Body of pancreas (tissue), 4 donors: ENCODE measurements at regions not wholly inside any gene's neighbourhood (a gene's known extent, or its start where the extent isn't known, plus 50 kb on each side); places are given as distances from the start of the nearest gene placed in this dataset.

ENCODE experiments used
- ATAC-seq: fragments of 150-250 bp; one replicate; pipeline ENCODE4 v1.9.1; 2016
- DNase-seq, 4 donors: peaks; one replicate each; pipeline ENCODE4 v3.0.0-alpha.2; 2019
- H3K27ac ChIP-seq, 4 donors: fragments of 200-600 bp; sonication (generic); 1 replicate in 3 of 4; 2 replicates in 1 of 4; pipeline versions ENCODE4 v1.5.1 to v1.6.1; 2016 to 2019; ENCODE audit warnings: mild to moderate bottlenecking in 1 of 4, mixed read lengths in 1 of 4, moderate library complexity in 1 of 4
- H3K27me3 ChIP-seq, 2 donors: fragments of 200-600 bp; sonication (generic); one replicate each; pipeline ENCODE4 v1.6.0; 2016; ENCODE audit warnings: mild to moderate bottlenecking in 1 of 2
- H3K36me3 ChIP-seq, 2 donors: fragments of 200-600 bp; sonication (generic); replicated peaks in 1 of 2; 2 replicates each; pipeline ENCODE4 v1.5.1; 2016; ENCODE audit warnings: low read depth in 2 of 2; ENCODE audit not compliant: insufficient read depth in 1 of 2
- H3K4me1 ChIP-seq: fragments of 200-600 bp; sonication (generic); one replicate; pipeline ENCODE4 v1.6.0; 2016
- H3K4me3 ChIP-seq, 2 donors: fragments of 200-600 bp; sonication (generic); 1 replicate in 1 of 2; 2 replicates in 1 of 2; pipeline ENCODE4 v1.5.1; 2016 to 2019
- H3K9me3 ChIP-seq, 3 donors: fragments of 200-600 bp; sonication (generic); 1 replicate in 2 of 3; 2 replicates in 1 of 3; pipeline ENCODE4 v1.5.1; 2016
- POLR2A ChIP-seq, 3 donors: fragments of 450-650 bp; IDR thresholded peaks; one replicate each; pipeline ENCODE4 v1.6.1; 2016; ENCODE audit warnings: antibody characterized with exemption in 3 of 3, mild to moderate bottlenecking in 2 of 3
- WGBS, 2 donors: methylation state at CpG; one replicate each; pipeline ENCODE4 v1.1.5; 2017; 5-methylcytosine and 5-hydroxymethylcytosine counted together
- intact Hi-C: fragments of 100-400 bp; cut with DNase I; formaldehyde crosslinking; loops from one replicate; pipeline ENCODE4 v1.15.1; 2023
- TF ChIP-seq, protein P1 (sequence below), 7 experiments: fragments of 450-650 bp in 4 of 7; fragments of 200-600 bp in 3 of 7; sonication (generic) in 3 of 7; IDR thresholded peaks; one replicate each; pipeline ENCODE4 v1.5.1; 2016 to 2019; ENCODE audit warnings: antibody characterized with exemption in 7 of 7

DNA sequence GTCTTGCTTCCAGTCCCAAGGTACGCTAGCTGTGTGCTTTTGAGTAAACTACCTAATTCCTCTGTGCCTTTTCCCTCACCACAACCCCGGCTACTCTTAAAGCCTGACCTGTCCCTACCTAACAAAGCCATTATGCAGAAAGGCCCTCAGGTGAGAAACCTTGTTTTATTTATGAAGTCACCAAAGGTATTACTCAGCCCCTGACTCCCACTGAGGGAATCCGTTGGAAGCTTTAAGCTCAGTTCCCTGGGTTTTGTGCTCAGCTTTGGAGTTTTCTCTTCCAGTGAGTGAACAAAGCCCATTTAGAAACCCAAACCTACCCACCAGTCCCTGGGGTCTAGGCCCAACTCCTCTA lies 90.9 kb downstream of the APIP start:
- no peak overlapping the region for H3K4me3 ChIP-seq
- WGBS, 2 donors, result 52 to 53% methylated on average over 3 of the region's 3 CpGs
- DNase-seq (no peak), ATAC-seq (peak; percentile 5)
- TF ChIP-seq, protein P1, sequence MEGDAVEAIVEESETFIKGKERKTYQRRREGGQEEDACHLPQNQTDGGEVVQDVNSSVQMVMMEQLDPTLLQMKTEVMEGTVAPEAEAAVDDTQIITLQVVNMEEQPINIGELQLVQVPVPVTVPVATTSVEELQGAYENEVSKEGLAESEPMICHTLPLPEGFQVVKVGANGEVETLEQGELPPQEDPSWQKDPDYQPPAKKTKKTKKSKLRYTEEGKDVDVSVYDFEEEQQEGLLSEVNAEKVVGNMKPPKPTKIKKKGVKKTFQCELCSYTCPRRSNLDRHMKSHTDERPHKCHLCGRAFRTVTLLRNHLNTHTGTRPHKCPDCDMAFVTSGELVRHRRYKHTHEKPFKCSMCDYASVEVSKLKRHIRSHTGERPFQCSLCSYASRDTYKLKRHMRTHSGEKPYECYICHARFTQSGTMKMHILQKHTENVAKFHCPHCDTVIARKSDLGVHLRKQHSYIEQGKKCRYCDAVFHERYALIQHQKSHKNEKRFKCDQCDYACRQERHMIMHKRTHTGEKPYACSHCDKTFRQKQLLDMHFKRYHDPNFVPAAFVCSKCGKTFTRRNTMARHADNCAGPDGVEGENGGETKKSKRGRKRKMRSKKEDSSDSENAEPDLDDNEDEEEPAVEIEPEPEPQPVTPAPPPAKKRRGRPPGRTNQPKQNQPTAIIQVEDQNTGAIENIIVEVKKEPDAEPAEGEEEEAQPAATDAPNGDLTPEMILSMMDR (IDR thresholded peaks at IDR 0.05), result no peak
- no peak for TF ChIP-seq POLR2A (IDR thresholded peaks at IDR 0.05)
- H3K9me3 ChIP-seq, result no peaks in the 10 kb centered on the region
- intact Hi-C loops, result no loop called here
- H3K27ac ChIP-seq, result peak overlapping the region; percentile 39 to 81 (median 74)
- no peaks in the 10 kb centered on the region for H3K36me3 ChIP-seq
- H3K4me1 ChIP-seq, result peaks cover 37% of the 10 kb centered on the region
- no peaks in the 10 kb centered on the region for H3K27me3 ChIP-seq

DNA sequence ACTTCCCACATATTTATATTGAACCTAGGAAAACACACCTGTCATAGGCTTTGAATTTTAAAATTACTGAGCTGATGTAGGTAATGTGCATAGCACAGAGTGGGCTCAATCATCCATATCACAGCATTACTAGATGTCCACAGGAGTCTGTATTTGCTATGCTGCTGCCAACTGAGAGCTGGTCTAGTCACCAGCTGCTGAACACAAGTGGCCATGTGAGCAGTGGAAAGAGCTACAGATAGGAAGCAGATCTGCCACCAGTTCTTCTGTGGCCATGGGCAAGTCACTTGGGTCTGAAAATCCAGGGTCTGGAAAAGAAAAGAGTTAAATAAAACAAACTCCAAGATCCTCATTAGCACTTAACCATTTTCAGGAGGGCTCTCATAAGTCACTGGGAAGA lies 91.8 kb downstream of the APIP start:
- DNase-seq, result no peak
- peaks cover 37% of the 10 kb centered on the region for H3K4me1 ChIP-seq
- no peaks in the 10 kb centered on the region for H3K9me3 ChIP-seq
- TF ChIP-seq, protein P1 (IDR thresholded peaks at IDR 0.05), result no peak
- TF ChIP-seq POLR2A (IDR thresholded peaks at IDR 0.05), result no peak
- peak overlapping the region in 3 of 4 donors; percentile 68 to 81 (median 79) for H3K27ac ChIP-seq
- no peaks in the 10 kb centered on the region for H3K36me3 ChIP-seq
- intact Hi-C loops, result no loop called here
- H3K4me3 ChIP-seq, result no peak overlapping the region
- ATAC-seq, result no peak
- H3K27me3 ChIP-seq, result no peaks in the 10 kb centered on the region

DNA sequence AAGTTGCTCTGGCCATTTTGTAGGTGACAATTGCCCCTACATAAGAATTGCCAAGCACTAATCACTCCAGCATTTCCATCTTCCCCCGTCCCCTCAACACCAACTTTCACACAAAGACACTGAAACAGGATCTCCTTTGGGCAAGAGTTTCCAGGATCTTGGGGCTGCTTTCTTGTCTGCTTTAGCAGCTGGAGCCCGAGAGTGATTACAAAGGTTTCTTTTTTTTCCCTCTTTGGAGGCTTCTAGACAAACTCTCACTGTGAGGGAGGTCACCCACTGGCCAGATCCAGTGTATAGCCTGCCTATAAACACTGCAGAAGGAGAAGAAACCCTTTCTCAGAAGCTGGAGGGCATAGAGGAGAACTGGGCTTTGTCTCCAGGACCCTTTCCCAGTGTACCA lies 92.5 kb downstream of the APIP start:
- H3K27ac ChIP-seq, result peak overlapping the region in 3 of 4 donors; percentile 32 to 79 (median 68)

DNA sequence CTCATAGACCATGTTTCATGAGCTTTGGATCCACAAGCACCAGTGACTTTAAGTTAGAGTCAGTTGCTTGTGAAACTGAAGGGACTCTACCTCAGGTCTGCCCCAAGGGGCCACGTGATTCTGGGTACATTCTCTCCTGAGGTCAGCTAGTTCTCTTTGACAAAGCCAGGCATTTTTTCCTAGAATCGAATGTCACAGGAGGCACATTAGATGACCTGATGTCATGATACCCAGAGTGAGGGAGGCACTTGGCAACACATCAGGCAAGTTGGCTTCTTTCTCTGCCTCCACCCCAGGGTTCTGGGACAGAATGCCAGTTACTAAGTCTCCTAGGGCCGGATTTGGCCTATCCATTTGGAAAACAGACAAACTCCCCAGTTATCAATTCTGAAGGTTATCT lies 93.0 kb downstream of the APIP start:
- no peak for ATAC-seq

More for the DNA sequence above, 92.5 kb downstream of the APIP start:
- WGBS, 2 donors, result 75 to 89% methylated on average over 2 of the region's 2 CpGs
- H3K36me3 ChIP-seq, result no peaks in the 10 kb centered on the region
- intact Hi-C loops, result no loop called here
- no peak overlapping the region for H3K4me3 ChIP-seq
- DNase-seq, result no peak
- H3K4me1 ChIP-seq, result peaks cover 37% of the 10 kb centered on the region
- no peak for ATAC-seq
- no peaks in the 10 kb centered on the region for H3K9me3 ChIP-seq
- no peaks in the 10 kb centered on the region for H3K27me3 ChIP-seq
- TF ChIP-seq POLR2A (IDR thresholded peaks at IDR 0.05), result no peak
- TF ChIP-seq, protein P1 (IDR thresholded peaks at IDR 0.05), result no peak

More for the DNA sequence above, 93.0 kb downstream of the APIP start:
- TF ChIP-seq, protein P1 (IDR thresholded peaks at IDR 0.05), result no peak
- no peak for TF ChIP-seq POLR2A (IDR thresholded peaks at IDR 0.05)
- peaks cover 37% of the 10 kb centered on the region for H3K4me1 ChIP-seq
- H3K9me3 ChIP-seq, result no peaks in the 10 kb centered on the region
- no peaks in the 10 kb centered on the region for H3K27me3 ChIP-seq
- H3K36me3 ChIP-seq, result no peaks in the 10 kb centered on the region
- WGBS, 2 donors, result 46 to 54% methylated on average over 3 of the region's 3 CpGs
- intact Hi-C loops, result no loop called here
- no peak overlapping the region for H3K4me3 ChIP-seq
- H3K27ac ChIP-seq, result peak overlapping the region in 3 of 4 donors; percentile 32 to 79 (median 68)
- no peak for DNase-seq
